ENCODE measurements at regions not wholly inside any gene's neighbourhood (a gene's known extent, or its start where the extent isn't known, plus 50 kb on each side); places are given as distances from the start of the nearest gene placed in this dataset.
A peak's percentile ranks its signal among the peaks of the same experiment; 100 is the strongest.

DNA sequence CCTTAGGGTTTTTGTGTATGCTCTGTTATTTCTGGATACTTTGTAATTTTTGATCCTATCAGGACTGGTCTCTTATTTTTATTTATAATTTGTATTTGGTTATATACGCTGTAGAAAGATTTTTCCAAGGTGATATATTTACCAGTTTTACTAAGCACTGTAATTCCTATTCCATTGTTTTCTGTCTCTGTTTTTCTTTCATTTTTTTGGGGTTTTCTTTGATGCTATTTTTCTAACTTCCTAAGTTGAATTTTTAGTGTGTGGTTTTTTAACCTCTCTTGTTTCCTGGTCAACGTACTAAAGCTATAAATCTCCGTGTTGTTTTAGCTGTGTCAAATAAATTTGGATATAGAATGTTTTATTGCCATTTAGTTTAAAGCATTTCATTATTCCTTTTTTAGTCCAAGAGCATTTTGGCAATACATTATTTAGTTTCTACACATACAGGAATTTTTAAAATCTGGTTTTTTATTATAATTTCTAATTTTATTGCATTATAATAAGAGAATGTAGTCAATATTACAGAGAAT, 128.1 kb upstream of the THRB start:
- TF ChIP-seq CTCF (conservative IDR thresholded peaks at IDR 0.05; ENCODE audit: low read depth): no peak
- no peak overlapping the region for H3K27ac ChIP-seq
- no peak for DNase-seq (ENCODE audit: low spot score)
- ChIA-PET CTCF (interaction anchor here (0.7 kb wide), 1 partner anchor 791 kb away, joined by 3 read pairs; no protein-coding TSS in a partner anchor), POLR2A (ENCODE audit: low non-redundant PET) (no interaction called here)

GRCh38 chr3:24623657-24624056, 129.0 kb upstream of the THRB start:
- no peak for TF ChIP-seq CTCF (conservative IDR thresholded peaks at IDR 0.05; ENCODE audit: low read depth)
- POLR2A ChIA-PET (ENCODE audit: low non-redundant PET): no interaction called here
- CTCF ChIA-PET: no interaction called here
- no peak for DNase-seq (ENCODE audit: low spot score)
- H3K27ac ChIP-seq: no peak overlapping the region

GRCh38 chr3:24624938-24625681, 130.5 kb upstream of the THRB start:
- POLR2A ChIA-PET (ENCODE audit: low non-redundant PET): no interaction called here

DNA sequence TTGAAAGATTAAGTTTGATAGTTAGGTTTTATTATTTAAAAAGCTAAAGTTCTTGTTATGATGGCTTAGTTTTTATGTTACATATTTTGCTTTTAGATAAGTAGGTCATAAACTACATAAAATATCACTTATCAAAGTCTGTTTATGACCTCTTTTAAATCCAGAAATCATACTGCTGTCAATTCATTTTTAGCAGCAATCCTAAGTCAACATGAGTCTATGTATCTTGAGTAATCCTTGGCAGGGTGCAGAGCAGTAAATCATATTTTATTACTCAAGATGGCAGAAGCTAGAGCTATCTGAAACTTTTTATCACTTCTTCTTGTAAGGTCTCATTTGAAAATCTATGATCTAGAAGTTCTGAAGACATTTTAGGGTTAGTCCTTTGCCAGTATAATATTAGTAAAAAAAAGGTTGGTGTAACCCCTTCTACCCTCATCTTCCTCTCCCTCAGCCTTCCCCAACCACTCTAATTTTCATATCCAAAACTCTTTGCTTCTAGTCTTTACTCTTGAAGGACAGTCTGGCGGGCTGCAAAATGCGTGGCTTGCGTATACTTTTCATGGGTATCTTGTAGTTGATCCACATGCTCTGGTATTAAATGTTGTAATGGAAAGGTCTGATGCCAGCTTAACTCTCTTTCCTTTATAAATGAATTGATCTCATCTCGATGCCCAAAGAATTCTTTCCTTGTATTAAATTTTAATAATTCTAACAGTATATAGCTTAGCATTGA, 134.0 kb upstream of the THRB start:
- H3K27ac ChIP-seq: no peak overlapping the region
- no peak for TF ChIP-seq CTCF (conservative IDR thresholded peaks at IDR 0.05; ENCODE audit: low read depth)
- POLR2A ChIA-PET (ENCODE audit: low non-redundant PET): no interaction called here
- peak; percentile 3 for DNase-seq (ENCODE audit: low spot score)
- CTCF ChIA-PET: interaction anchor here (1.0 kb wide), 1 partner anchor 55 kb away, joined by 3 read pairs; no protein-coding TSS in a partner anchor

More at GRCh38 chr3:24624938-24625681, 130.5 kb upstream of the THRB start:
- no peak for TF ChIP-seq CTCF (conservative IDR thresholded peaks at IDR 0.05; ENCODE audit: low read depth)
- CTCF ChIA-PET: interaction anchor here (0.7 kb wide), 1 partner anchor 88 kb away, joined by 3 read pairs; no protein-coding TSS in a partner anchor
- no peak for DNase-seq (ENCODE audit: low spot score)
- H3K27ac ChIP-seq: no peak overlapping the region

- CTCF ChIA-PET: no interaction called here
- POLR2A ChIA-PET (ENCODE audit: low non-redundant PET): no interaction called here
- TF ChIP-seq CTCF (conservative IDR thresholded peaks at IDR 0.05; ENCODE audit: low read depth): no peak
- DNase-seq (ENCODE audit: low spot score): no peak
- no peak overlapping the region for H3K27ac ChIP-seq
Measured at GRCh38 chr3:24631481-24631880, 136.8 kb upstream of the THRB start.

DNA sequence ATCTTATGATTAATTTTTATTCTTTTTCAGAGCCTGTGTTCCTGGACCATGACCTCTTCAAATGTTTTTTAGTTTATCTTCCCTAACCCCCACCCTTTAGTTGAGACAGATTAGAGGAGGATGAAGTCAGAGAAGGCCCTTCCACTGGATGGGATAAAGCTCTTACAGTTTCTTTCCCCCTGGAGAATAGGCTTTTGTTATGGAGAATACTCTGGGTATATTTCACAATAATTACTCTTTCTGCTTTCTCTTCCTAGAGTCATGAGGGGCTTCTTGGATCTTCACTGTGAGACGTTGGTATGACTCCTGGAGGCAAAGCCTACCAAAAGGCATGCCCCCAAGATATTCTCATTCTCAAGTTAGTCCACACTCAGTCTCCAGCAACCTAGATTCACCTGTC, 144.4 kb upstream of the THRB start:
- CTCF ChIA-PET: no interaction called here
- no peak overlapping the region for H3K27ac ChIP-seq
- no peak for DNase-seq (ENCODE audit: low spot score)
- TF ChIP-seq CTCF (conservative IDR thresholded peaks at IDR 0.05; ENCODE audit: low read depth): no peak
- POLR2A ChIA-PET (ENCODE audit: low non-redundant PET): no interaction called here

Data from RWPE1 (cell line).